ENCODE measurements at regions not wholly inside any gene's neighbourhood (a gene's known extent, or its start where the extent isn't known, plus 50 kb on each side); places are given as distances from the start of the nearest gene placed in this dataset.

DNA sequence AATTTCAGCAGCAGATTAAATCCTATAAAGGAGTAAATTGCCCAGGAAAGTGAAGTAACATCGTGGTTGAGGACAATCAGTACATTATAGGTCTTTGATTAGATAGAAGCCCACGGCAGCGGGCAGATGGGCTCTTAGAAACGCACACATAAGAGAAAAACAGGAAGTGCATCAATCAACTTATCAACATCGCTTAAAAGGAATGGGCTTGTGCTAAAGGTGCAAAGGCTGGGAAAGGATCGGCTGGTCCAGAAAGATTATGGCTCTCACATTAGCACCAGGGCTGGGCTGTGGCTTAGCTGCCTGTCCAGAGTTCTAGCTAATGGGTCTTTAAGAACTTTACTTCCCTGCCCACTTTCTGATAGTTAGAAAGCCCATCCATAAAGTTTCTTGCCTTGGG is 292.0 kb upstream of the TNRC6C start:
- no peak overlapping the region for H3K4me3 ChIP-seq (ENCODE audit: low read depth, low read length)
- TF ChIP-seq, protein P1, sequence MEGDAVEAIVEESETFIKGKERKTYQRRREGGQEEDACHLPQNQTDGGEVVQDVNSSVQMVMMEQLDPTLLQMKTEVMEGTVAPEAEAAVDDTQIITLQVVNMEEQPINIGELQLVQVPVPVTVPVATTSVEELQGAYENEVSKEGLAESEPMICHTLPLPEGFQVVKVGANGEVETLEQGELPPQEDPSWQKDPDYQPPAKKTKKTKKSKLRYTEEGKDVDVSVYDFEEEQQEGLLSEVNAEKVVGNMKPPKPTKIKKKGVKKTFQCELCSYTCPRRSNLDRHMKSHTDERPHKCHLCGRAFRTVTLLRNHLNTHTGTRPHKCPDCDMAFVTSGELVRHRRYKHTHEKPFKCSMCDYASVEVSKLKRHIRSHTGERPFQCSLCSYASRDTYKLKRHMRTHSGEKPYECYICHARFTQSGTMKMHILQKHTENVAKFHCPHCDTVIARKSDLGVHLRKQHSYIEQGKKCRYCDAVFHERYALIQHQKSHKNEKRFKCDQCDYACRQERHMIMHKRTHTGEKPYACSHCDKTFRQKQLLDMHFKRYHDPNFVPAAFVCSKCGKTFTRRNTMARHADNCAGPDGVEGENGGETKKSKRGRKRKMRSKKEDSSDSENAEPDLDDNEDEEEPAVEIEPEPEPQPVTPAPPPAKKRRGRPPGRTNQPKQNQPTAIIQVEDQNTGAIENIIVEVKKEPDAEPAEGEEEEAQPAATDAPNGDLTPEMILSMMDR (IDR thresholded peaks at IDR 0.05; ENCODE audit: insufficient read depth, low read length, missing control alignments) = no peak
- no peak for DNase-seq (ENCODE audit: low read depth, low spot score)
- ChIA-PET POLR2A (no interaction called here), CTCF (no interaction called here)

DNA sequence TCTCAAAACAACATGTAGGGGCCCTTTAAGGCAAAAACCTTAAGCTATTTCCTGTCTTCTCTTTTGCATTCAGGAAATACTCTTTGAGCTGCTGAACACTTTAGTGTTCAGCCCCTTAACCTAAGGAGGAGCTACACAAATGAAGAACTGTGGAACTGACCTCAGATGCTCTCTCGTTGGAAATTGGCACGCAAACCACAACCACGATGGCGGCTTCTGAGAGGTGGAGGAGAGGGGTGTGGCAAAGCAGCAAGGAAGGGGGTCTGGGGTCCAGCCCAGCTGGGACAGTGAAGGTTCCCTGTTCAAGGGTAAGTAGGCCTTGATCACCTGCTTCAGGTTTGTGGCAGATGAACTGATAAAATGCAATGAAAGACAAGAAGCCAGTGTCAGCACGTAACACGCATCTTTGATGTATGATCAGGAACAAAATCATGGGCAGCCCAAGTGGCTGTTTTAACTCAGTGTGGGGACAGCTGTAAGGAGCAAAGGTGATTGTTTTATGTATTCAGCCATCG is 291.6 kb upstream of the TNRC6C start:
- H3K4me3 ChIP-seq (ENCODE audit: low read depth, low read length) = no peak overlapping the region
- CTCF ChIA-PET = no interaction called here
- TF ChIP-seq, protein P1 (IDR thresholded peaks at IDR 0.05; ENCODE audit: insufficient read depth, low read length, missing control alignments) = no peak
- POLR2A ChIA-PET = no interaction called here
- no peak for DNase-seq (ENCODE audit: low read depth, low spot score)

DNA sequence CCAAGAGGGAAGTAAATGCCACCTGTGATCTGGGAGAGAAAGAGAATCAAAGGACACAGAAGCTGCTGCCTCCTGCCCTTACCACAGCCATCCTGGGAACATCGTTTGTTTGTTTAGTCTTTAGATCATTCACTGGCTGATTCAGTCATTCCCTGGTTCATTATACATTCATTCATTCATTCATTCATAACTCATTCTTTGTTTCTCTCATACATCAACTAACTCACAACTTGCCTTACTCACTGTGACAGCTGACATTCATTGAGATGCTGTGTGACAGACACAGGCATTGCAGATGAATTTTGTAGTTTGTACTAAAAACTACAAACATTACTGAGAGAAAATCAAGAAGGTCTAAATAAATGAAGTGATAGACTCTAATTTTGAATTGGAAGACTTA is 291.0 kb upstream of the TNRC6C start:
- H3K4me3 ChIP-seq (ENCODE audit: low read depth, low read length) = no peak overlapping the region
- ChIA-PET CTCF (no interaction called here), POLR2A (no interaction called here)
- TF ChIP-seq, protein P1 (IDR thresholded peaks at IDR 0.05; ENCODE audit: insufficient read depth, low read length, missing control alignments) = no peak
- DNase-seq (ENCODE audit: low read depth, low spot score) = no peak

DNA sequence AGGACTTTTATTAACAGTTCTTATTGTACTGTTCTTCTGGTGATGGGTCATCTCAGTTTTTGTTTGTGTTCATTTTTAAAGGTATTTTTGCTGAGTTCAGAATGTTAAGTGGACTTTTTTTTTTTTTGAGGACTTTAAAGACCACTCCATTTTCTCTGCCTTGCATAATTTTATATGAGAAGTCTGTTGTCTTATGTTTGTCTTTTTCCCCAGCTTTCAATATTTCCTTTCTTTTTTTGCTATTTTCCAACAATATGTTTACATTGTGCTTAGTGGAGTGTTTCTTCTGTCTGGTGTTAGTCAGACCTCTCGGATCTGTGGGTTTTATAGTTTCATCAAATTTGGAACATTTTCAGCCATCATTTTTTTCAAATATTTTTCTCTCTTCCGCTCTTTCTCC is 290.0 kb upstream of the TNRC6C start:
- ChIA-PET POLR2A (no interaction called here), CTCF (no interaction called here)
- TF ChIP-seq, protein P1 (IDR thresholded peaks at IDR 0.05; ENCODE audit: insufficient read depth, low read length, missing control alignments) = no peak

DNA sequence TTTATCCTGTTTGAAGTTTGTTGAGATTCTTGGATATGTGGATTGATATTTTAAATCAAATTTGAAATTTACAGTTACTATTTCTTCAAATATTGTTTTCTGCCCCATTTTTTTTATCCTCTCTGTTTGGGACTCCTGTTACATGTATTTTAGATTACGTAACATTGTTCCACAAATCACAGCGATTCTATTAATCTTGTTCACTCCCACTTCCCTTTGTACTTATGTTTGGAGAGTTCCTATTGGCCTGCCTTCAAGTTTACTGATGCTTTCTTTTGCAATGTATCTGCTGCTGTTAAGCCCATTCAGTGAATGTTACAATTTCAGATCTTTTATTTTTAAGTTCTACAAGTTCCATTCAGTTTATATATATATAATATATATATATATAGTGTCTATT is 288.3 kb upstream of the TNRC6C start:
- POLR2A ChIA-PET = no interaction called here
- CTCF ChIA-PET = no interaction called here
- TF ChIP-seq, protein P1 (IDR thresholded peaks at IDR 0.05; ENCODE audit: insufficient read depth, low read length, missing control alignments) = no peak
- no peak overlapping the region for H3K4me3 ChIP-seq (ENCODE audit: low read depth, low read length)
- DNase-seq (ENCODE audit: low read depth, low spot score) = no peak

More for the DNA sequence above, 290.0 kb upstream of the TNRC6C start:
- H3K4me3 ChIP-seq (ENCODE audit: low read depth, low read length) = no peak overlapping the region
- no peak for DNase-seq (ENCODE audit: low read depth, low spot score)

DNA sequence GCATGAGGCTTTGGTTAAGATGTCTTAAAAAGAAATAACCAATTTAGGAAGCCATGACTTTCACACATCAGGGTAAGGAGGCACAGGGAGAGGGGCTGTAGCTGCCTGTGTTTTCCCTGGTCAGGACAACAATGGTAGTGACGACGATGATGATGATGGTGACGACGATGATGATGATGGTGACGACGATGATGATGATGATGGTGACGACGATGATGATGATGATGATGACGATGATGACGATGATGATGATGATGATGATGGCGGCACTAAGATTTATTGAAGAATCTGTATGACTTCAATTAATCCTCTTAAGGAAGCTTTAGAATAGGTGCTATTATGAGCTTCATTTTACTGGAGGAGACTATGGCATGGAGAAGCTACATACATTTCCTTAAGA is 284.1 kb upstream of the TNRC6C start:
- H3K4me3 ChIP-seq (ENCODE audit: low read depth, low read length) = no peak overlapping the region
- TF ChIP-seq, protein P1 (IDR thresholded peaks at IDR 0.05; ENCODE audit: insufficient read depth, low read length, missing control alignments) = no peak
- no peak for DNase-seq (ENCODE audit: low read depth, low spot score)
- ChIA-PET POLR2A (no interaction called here), CTCF (no interaction called here)

Data from AG04449 (cell line).